Right lobe of liver (tissue), 6 donors: ENCODE measurements at regions not wholly inside any gene's neighbourhood (a gene's known extent, or its start where the extent isn't known, plus 50 kb on each side); places are given as distances from the start of the nearest gene placed in this dataset.

Experiments
- ATAC-seq, 4 donors: fragments of 200-7000 bp; cut with Tn5 transposase; one replicate each; pipeline ENCODE4 v1.9.1; 2020; ENCODE audit warnings: mild to moderate bottlenecking in 4 of 4, moderate library complexity in 4 of 4
- DNase-seq, 3 donors: peaks; one replicate each; pipeline ENCODE4 v3.0.0-alpha.2; 2020
- H3K27ac ChIP-seq, 3 donors: fragments of 200-600 bp; one replicate each; pipeline ENCODE4 v1.8.0; 2022
- H3K27me3 ChIP-seq, 2 donors: fragments of 200-600 bp; one replicate each; pipeline ENCODE4 v1.8.0; 2022
- H3K36me3 ChIP-seq, 4 donors: fragments of 200-600 bp; sonication (generic) in 1 of 4; one replicate each; pipeline versions ENCODE4 v1.5.1 to v1.8.0; 2017 to 2022; ENCODE audit warnings: control low read depth in 1 of 4
- H3K4me1 ChIP-seq, 4 donors: fragments of 200-600 bp; sonication (generic) in 1 of 4; one replicate each; pipeline versions ENCODE4 v1.5.1 to v1.8.0; 2017 to 2022; ENCODE audit warnings: control low read depth in 1 of 4
- H3K4me3 ChIP-seq, 3 donors: fragments of 200-600 bp; one replicate each; pipeline ENCODE4 v1.8.0; 2022
- H3K9me3 ChIP-seq, 4 donors: fragments of 200-600 bp; sonication (generic) in 1 of 4; one replicate each; pipeline versions ENCODE4 v1.5.1 to v1.8.0; 2017 to 2022; ENCODE audit warnings: control low read depth in 1 of 4
- POLR2A ChIP-seq: fragments of 450-650 bp; IDR thresholded peaks from one replicate; pipeline ENCODE4 v1.6.1; 2017; ENCODE audit warnings: antibody characterized with exemption, mild to moderate bottlenecking
- WGBS: methylation state at CpG from one replicate; pipeline ENCODE4 v1.1.6; 2018; ENCODE audit warnings: low coverage, low lambda C conversion rate; ENCODE audit not compliant: insufficient coverage; ENCODE audit errors: missing lambda C conversion rate; 5-methylcytosine and 5-hydroxymethylcytosine counted together
- intact Hi-C, 2 donors: fragments of 100-400 bp; cut with DNase I; formaldehyde crosslinking; loops; one replicate each; pipeline versions ENCODE4 v1.11.2 to v1.14.1; 2022
- TF ChIP-seq, protein P1 (sequence below), 4 donors: fragments of 200-600 bp in 3 of 4; fragments of 450-650 bp in 1 of 4; IDR thresholded peaks; one replicate each; pipeline versions ENCODE4 v1.5.1 to v1.8.0; 2016 to 2022; ENCODE audit warnings: antibody characterized with exemption in 4 of 4, mild to moderate bottlenecking in 2 of 4
- donor health status: DM: no; HTN: yes; CAD: no.
- donor health status: DM: no; HTN: no; CAD: no.
- donor health status: DM: no; HTN: no; CAD: no.
- donor health status: DM: no; HTN: yes; CAD: no.
- donor health status: DM: no; HTN: yes; CAD: no.

DNA sequence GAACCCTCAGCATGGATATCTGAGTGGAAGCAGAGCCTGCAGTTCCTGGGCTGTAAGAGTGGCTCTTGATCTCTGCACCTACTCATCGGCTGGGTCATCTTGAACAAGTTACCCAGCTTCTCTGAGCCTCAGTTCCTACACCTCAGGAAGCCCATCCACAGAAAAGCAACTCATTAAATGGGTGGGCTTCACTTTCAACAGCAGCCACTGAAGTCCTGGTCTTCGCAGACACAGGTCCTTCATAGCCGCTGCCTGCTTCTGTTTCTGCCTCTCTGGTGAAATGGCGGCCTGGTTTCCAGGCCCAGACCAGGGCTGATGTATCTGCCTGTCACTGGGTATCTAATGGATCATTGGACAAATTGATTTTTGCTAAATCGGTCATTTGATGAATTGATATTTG lies 571.4 kb downstream of the PTPRU start:
- Histone ChIP-seq H3K27ac (no peak overlapping the region), H3K4me3 (no peak overlapping the region), H3K4me1 (no peaks in the 10 kb centered on the region), H3K27me3 (no peaks in the 10 kb centered on the region), H3K36me3 (no peaks in the 10 kb centered on the region), H3K9me3 (no peaks in the 10 kb centered on the region)
- ATAC-seq (no peak), DNase-seq (peak in 1 of 3 donors; percentile 18)
- WGBS: 75% methylated on average over 1 of the region's 5 CpGs
- intact Hi-C loops: loop anchor here in 1 of 2 donors (10.0 kb wide), 1 partner anchor 887 kb away; no protein-coding TSS in a partner anchor
- no peak for TF ChIP-seq POLR2A
- TF ChIP-seq, protein P1, sequence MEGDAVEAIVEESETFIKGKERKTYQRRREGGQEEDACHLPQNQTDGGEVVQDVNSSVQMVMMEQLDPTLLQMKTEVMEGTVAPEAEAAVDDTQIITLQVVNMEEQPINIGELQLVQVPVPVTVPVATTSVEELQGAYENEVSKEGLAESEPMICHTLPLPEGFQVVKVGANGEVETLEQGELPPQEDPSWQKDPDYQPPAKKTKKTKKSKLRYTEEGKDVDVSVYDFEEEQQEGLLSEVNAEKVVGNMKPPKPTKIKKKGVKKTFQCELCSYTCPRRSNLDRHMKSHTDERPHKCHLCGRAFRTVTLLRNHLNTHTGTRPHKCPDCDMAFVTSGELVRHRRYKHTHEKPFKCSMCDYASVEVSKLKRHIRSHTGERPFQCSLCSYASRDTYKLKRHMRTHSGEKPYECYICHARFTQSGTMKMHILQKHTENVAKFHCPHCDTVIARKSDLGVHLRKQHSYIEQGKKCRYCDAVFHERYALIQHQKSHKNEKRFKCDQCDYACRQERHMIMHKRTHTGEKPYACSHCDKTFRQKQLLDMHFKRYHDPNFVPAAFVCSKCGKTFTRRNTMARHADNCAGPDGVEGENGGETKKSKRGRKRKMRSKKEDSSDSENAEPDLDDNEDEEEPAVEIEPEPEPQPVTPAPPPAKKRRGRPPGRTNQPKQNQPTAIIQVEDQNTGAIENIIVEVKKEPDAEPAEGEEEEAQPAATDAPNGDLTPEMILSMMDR (IDR thresholded peaks at IDR 0.05): no peak

DNA sequence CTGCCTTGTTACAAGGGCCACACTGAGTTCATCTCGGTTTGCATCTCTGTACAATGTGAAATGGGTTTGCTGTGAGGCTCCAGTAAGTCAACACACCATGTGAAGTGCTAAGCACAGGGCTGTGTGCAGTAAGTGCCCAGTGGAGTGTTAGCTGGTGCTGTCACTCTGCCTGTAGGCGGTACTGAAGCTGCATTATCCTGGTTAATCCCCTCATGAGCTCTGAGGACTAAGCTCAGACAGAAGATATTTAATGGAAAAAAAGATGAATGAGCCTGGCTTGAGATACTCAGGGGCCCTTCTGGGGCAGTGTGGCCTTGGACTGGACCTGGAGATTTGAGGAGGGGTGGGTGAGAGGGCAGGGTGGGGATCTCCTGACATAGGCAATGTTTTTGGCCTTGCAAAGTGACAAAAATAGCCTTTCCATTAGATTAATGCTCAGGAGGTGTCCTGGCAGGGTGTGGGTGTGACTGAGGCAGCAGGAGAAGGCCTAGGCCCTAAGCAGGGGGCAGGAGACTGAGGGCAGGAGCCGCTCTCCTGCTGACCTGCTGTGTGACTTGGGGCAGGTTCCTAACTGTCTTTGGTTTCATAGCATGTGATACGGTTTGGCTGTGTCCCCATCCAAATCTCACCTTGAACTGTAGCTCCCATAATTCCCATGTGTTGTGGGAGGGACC lies 570.5 kb downstream of the PTPRU start:
- no peaks in the 10 kb centered on the region for H3K36me3 ChIP-seq
- WGBS: 40% methylated on average over 3 of the region's 4 CpGs
- no peak overlapping the region for H3K4me3 ChIP-seq
- intact Hi-C loops: loop anchor here in 1 of 2 donors (10.0 kb wide), 1 partner anchor 888 kb away; no protein-coding TSS in a partner anchor
- no peaks in the 10 kb centered on the region for H3K9me3 ChIP-seq
- no peak overlapping the region for H3K27ac ChIP-seq
- ATAC-seq (no peak), DNase-seq (peak in 1 of 3 donors; percentile 24)
- TF ChIP-seq, protein P1 (IDR thresholded peaks at IDR 0.05): no peak
- TF ChIP-seq POLR2A: no peak
- no peaks in the 10 kb centered on the region for H3K27me3 ChIP-seq
- H3K4me1 ChIP-seq: no peaks in the 10 kb centered on the region

DNA sequence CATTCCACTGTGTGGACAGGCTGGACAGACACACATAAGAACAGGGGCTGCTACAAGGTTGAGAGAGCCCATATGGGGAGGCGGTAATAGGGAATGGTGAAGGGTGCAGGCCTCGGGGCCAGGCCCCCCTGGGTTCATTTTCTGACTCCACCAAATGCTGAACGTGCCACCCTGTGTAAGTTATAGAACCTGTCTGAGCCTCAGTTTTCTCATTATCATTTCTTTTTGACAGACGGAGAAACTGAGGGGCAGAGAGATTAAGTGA lies 569.5 kb downstream of the PTPRU start:
- H3K27me3 ChIP-seq: no peaks in the 10 kb centered on the region
- H3K4me3 ChIP-seq: no peak overlapping the region
- intact Hi-C loops: loop anchor here in 1 of 2 donors (10.0 kb wide), 1 partner anchor 889 kb away; no protein-coding TSS in a partner anchor
- DNase-seq: peak in 1 of 3 donors; percentile 13
- H3K4me1 ChIP-seq: no peaks in the 10 kb centered on the region
- 68% methylated on average over 3 of the region's 4 CpGs for WGBS
- H3K9me3 ChIP-seq: no peaks in the 10 kb centered on the region
- ATAC-seq: no peak
- TF ChIP-seq, protein P1 (IDR thresholded peaks at IDR 0.05): no peak
- TF ChIP-seq POLR2A: no peak
- no peaks in the 10 kb centered on the region for H3K36me3 ChIP-seq
- H3K27ac ChIP-seq: no peak overlapping the region

DNA sequence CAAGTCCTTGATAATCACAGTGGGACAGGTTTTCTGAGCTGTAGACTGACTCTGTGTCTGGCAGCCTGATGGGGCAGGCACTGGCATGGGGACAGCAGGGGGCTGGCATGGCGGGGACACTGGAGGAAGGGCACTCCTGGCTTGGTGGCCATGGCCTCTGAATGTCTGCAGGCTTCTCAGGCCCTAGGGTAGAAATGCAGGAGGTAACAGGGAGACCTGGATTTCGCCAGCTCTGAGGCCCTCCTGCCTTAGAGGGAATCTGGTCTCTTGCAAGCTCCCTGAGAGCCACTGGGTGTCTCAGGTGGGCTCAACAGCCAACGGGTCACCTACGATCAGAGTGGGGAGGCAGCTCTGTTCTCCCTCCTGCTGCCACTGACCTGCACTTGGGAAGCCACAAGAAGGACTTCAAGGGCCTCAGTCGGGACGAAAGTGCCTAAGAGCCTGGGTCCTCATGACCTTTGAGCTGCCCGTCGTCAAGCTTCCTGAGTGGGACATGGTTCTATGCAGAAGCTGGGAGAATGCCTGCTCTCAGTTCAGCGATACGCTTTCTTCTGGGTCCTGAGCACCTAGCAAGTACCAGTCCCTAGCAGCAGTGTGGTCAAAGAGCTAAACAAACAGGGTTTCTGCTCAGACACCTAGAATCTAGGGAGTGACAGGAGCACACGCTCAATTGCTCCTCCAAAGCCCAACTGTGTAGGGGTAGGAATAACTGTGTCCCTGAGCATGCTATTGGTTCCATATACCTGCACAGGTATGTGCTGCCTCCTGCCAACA lies 569.0 kb downstream of the PTPRU start:
- no peak for TF ChIP-seq POLR2A
- TF ChIP-seq, protein P1 (IDR thresholded peaks at IDR 0.05): no peak
- Histone ChIP-seq H3K27me3 (no peaks in the 10 kb centered on the region), H3K4me3 (no peak overlapping the region), H3K9me3 (no peaks in the 10 kb centered on the region), H3K4me1 (no peaks in the 10 kb centered on the region), H3K27ac (no peak overlapping the region), H3K36me3 (no peaks in the 10 kb centered on the region)
- DNase-seq (peak in 1 of 3 donors; percentile 31), ATAC-seq (no peak)
- WGBS: 90% methylated on average over 2 of the region's 11 CpGs
- intact Hi-C loops: loop anchor here in 1 of 2 donors (10.0 kb wide), 1 partner anchor 889 kb away; no protein-coding TSS in a partner anchor
